GM12873 (cell line): ENCODE measurements at regions not wholly inside any gene's neighbourhood (a gene's known extent, or its start where the extent isn't known, plus 50 kb on each side); places are given as distances from the start of the nearest gene placed in this dataset.

Source experiments
- TF ChIP-seq, protein P1 (sequence below): IDR thresholded peaks from 2 replicates; pipeline ENCODE4 v1.5.1; 2012; ENCODE audit warnings: low read depth, mild to moderate bottlenecking, moderate library complexity, low read length, control low read depth; ENCODE audit not compliant: insufficient read depth; ENCODE audit errors: missing control alignments

DNA sequence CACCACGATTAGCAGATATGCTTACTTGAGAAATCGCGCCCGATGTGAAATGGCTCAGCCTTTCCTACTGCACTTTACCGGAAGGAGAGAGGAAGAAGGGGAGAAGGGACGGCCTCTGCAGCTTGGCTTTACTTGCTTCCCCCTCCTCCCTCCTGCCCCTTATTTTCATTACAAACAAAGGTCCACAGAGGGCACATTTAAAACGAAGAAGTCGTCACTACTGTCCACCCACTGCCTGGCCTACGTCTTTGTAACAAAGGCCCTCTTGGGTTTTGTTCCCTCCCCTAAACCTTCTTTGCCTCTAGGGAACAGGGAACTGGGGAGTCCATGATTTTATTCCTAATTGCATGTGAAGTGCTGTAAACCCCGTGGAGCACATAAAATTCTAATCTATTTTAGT is 308.5 kb downstream of the LMX1A start:
- TF ChIP-seq, protein P1, sequence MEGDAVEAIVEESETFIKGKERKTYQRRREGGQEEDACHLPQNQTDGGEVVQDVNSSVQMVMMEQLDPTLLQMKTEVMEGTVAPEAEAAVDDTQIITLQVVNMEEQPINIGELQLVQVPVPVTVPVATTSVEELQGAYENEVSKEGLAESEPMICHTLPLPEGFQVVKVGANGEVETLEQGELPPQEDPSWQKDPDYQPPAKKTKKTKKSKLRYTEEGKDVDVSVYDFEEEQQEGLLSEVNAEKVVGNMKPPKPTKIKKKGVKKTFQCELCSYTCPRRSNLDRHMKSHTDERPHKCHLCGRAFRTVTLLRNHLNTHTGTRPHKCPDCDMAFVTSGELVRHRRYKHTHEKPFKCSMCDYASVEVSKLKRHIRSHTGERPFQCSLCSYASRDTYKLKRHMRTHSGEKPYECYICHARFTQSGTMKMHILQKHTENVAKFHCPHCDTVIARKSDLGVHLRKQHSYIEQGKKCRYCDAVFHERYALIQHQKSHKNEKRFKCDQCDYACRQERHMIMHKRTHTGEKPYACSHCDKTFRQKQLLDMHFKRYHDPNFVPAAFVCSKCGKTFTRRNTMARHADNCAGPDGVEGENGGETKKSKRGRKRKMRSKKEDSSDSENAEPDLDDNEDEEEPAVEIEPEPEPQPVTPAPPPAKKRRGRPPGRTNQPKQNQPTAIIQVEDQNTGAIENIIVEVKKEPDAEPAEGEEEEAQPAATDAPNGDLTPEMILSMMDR, result no peak

DNA sequence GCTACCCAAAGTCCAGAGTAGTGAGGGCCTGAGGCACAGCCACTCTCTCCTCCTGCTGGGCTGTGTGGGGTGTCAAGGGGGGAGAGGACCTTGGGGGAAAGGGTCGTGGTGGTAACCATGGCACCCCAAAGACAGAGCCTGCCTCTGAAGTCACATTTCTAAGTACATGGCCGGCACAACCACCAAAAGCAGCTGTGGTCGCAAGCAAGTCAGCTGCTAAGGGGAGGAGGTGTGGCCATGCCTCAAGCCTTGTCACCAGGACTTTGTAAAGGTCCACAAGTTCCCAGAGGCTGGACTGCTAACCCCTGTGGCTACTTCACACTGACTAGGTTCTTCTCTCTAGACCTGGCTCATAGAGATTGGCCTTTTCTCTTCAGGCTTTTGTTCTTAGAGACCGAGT is 310.6 kb downstream of the LMX1A start:
- TF ChIP-seq, protein P1, result no peak

DNA sequence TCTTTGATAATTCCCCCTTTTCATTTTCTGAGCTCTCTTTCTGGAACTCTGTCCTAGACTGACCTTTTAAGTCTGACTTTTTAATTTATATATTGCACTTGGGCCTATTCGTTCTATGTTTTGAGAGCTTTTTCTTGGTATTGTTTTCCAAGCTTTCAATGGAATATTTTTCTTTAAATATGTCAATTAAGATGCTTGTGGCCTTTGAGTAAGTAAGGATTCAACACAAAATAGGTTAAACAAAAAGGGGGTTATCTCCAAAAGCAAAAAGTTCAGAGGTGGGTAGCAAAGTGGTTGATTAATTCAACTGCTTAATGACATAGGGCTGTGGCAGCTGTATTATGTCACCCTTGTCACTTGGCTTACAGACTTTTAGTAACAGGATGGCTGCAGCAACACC is 315.9 kb downstream of the LMX1A start:
- TF ChIP-seq, protein P1, result no peak

DNA sequence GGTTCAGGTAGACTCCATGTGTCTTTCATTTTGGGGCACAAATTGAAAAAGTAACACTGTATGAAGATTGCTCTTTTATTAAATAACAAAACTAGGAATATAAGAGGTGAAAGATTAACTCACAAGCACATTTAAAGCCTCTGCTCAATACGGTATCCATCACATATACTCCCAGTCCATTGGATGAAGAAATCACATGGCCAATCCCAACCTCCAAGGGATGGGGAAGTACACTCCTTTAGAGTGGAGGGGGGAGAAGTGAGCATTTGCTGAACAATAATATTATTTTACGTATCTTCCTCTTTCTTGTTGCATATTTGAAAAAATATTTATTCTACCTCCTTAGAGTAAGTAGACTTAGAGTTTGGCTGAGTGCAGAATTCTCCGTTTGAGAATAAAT is 316.5 kb downstream of the LMX1A start:
- TF ChIP-seq, protein P1, result no peak

DNA sequence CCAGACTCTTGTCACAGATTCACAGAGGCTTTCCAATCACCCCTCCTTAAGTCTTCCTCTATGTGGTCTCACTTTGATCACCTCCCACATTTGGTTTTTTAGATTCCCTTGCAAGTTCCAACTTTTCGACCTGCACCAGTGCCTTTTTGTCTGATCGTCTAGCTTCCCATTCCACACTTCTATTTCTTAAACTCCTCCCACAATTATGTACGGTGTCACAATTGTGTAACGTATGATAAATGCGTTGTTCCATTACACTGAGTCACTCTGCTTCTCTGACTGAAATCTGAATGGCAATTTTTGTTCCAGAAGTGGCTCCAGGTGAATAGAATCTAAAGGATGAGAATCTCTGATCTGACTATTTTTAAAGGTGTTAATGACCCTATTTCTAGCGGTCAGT is 320.1 kb downstream of the LMX1A start:
- TF ChIP-seq, protein P1, result no peak

DNA sequence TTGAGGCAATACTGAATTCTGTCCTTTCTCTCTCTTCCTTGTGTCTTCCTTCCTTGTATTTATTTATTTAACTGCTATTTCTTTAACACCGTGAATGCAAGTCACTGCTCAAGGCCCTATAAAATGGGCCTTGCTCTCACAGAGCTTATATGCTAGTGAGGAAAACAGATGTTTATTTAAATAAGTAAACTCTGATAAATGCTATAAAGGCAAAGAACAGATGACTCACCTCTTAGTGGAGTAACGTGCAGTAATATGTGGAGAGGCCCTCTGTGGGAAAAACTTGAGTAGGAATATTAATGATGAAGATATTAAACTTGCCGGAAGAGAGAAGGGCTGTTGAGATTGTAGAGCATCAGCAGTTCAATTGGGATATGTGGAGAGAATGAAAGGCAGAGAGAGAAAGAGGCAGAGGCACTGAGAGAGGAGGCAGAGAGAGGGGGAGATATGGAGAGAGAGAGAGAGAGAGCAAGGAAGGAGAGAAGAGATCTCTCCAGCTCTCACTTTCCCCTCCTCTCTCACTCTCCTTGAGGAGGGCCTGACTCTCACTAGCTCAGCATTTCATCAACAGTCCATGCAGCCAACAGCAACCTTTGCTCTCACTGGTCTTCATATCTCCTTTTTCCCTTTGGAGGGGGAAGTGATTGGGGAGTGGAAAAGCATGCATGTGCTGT is 322.2 kb downstream of the LMX1A start:
- TF ChIP-seq, protein P1, result no peak

DNA sequence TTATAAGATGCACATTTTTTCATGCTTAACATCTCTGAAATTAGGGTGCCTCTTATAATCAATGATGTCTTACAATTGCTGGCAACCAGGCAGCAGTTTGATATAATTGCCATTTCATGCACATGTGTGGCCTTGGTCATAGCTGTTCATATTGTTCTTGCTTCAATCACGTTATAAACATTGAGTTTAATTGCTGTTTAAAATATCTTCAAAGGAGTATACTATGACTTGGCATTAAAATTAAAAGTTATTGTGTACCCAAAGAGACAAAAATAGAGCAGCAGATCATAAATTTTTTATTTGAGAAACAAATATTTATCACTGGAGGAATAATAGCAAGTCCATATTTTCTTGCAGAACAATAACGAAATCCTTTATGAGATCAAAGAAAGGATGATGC is 325.5 kb downstream of the LMX1A start:
- TF ChIP-seq, protein P1, result no peak
